HCT116 (cell line): ENCODE measurements at regions not wholly inside any gene's neighbourhood (a gene's known extent, or its start where the extent isn't known, plus 50 kb on each side); places are given as distances from the start of the nearest gene placed in this dataset.

Experiments used
- ATAC-seq: fragments of 200-7000 bp; cut with Tn5 transposase; 2 replicates; pipeline ENCODE4 v1.9.1; 2020; ENCODE audit warnings: mild to moderate bottlenecking, moderate library complexity
- BruUV-seq: library from RNA; stranded (reverse); fragments of 400-500 nt; replicated peaks from 2 replicates; lab custom pipeline; 2021; lab: Mats Ljungman, UMichigan
- CTCF ChIA-PET: fragments of 300-600 bp; sonication (Branson Sonifier 250); formaldehyde crosslinking; loops from one replicate; lab custom pipeline; 2021; ENCODE audit warnings: antibody characterized with exemption; lab: Charles Lee
- POLR2A ChIA-PET: fragments of 300-600, 350-600 bp; sonication (Branson Sonifier 250); formaldehyde crosslinking; loops from one replicate; lab custom pipeline; 2021; ENCODE audit warnings: antibody characterized with exemption; lab: Charles Lee
- RAD21 ChIA-PET, 2 experiments: fragments of 300-600 bp; sonication (Branson Sonifier 250); formaldehyde crosslinking; loops; one replicate each; lab custom pipeline; 2023; ENCODE audit warnings: low total read pairs in 2 of 2; ENCODE audit not compliant: uncharacterized antibody in 2 of 2, unreplicated experiment in 2 of 2, low non-redundant PET in 1 of 2; lab: Charles Lee
- DNase-seq: peaks from one replicate; pipeline ENCODE4 v3.0.0-alpha.2; 2010; ENCODE audit warnings: low read depth, low spot score
- H2AFZ ChIP-seq: fragments of 200-600 bp; shearing (Covaris generic), sonication (generic); 2 replicates; pipeline ENCODE4 v1.6.1; 2017; ENCODE audit warnings: low read depth, mixed run types, mixed read lengths, antibody characterized with exemption, low read length; ENCODE audit not compliant: poor library complexity, severe bottlenecking
- H3K27ac ChIP-seq: 2 replicates; pipeline ENCODE4 v1.5.1; 2012; ENCODE audit warnings: low read depth, low read length
- H3K27me3 ChIP-seq: fragments of 200-600 bp; sonication (generic); 2 replicates; pipeline ENCODE4 v1.6.1; 2016; ENCODE audit warnings: mixed run types, low read length, mixed read lengths; ENCODE audit not compliant: insufficient read depth
- H3K36me3 ChIP-seq, 2 experiments: fragments of 200-500 bp in 1 of 2; fragments of 200-600 bp in 1 of 2; sonication (Bioruptor generic) in 1 of 2; sonication (generic) in 1 of 2; 2 replicates each; pipeline versions ENCODE4 v1.5.1 to v1.6.1; 2014 to 2016; ENCODE audit warnings: low read length in 2 of 2, inconsistent platforms in 1 of 2, mixed read lengths in 1 of 2, mixed run types in 1 of 2; ENCODE audit not compliant: insufficient read depth in 2 of 2, control insufficient read depth in 1 of 2
- H3K4me1 ChIP-seq, 2 experiments: fragments of 200-600 bp in 1 of 2; sonication (generic) in 1 of 2; 2 replicates each; pipeline versions ENCODE4 v1.5.1 to v1.6.1; 2012 to 2017; ENCODE audit warnings: low read length in 2 of 2, inconsistent platforms in 1 of 2, mild to moderate bottlenecking in 1 of 2, mixed read lengths in 1 of 2, mixed run types in 1 of 2, moderate library complexity in 1 of 2; ENCODE audit not compliant: insufficient read depth in 2 of 2, control insufficient read depth in 1 of 2
- H3K4me2 ChIP-seq: fragments of 200-600 bp; sonication (generic); 2 replicates; pipeline ENCODE4 v1.6.1; 2017; ENCODE audit warnings: mixed run types, low read length, mixed read lengths
- H3K4me3 ChIP-seq, 2 experiments: fragments of 200-600 bp in 1 of 2; sonication (generic) in 1 of 2; replicated peaks in 1 of 2; 2 replicates each; pipeline ENCODE4 v1.5.1; 2011 to 2016; ENCODE audit warnings: low read length in 2 of 2, control low read depth in 1 of 2, low read depth in 1 of 2, mild to moderate bottlenecking in 1 of 2, mixed read lengths in 1 of 2, mixed run types in 1 of 2
- H3K79me2 ChIP-seq: fragments of 200-600 bp; sonication (generic); 2 replicates; pipeline ENCODE4 v1.6.1; 2017; ENCODE audit warnings: mild to moderate bottlenecking, mixed run types, low read length, moderate library complexity, mixed read lengths; ENCODE audit not compliant: insufficient read depth
- H3K9ac ChIP-seq: fragments of 200-600 bp; sonication (generic); 2 replicates; pipeline ENCODE4 v1.6.1; 2016; ENCODE audit warnings: low read length, mixed read lengths
- H3K9me2 ChIP-seq: fragments of 200-600 bp; sonication (generic), shearing (Covaris generic); 2 replicates; pipeline ENCODE4 v1.6.1; 2017; ENCODE audit warnings: mixed run types, mild to moderate bottlenecking, moderate library complexity; ENCODE audit not compliant: insufficient read depth
- H3K9me3 ChIP-seq, 2 experiments: fragments of 200-500 bp in 1 of 2; fragments of 200-600 bp in 1 of 2; sonication (Bioruptor generic) in 1 of 2; sonication (generic) in 1 of 2; 2 replicates each; pipeline ENCODE4 v1.6.1; 2014 to 2017; ENCODE audit warnings: low read length in 2 of 2, mixed read lengths in 2 of 2, inconsistent platforms in 1 of 2, low read depth in 1 of 2, mild to moderate bottlenecking in 1 of 2, mixed run types in 1 of 2, moderate library complexity in 1 of 2; ENCODE audit not compliant: control insufficient read depth in 1 of 2, insufficient read depth in 1 of 2
- H4K20me1 ChIP-seq: fragments of 200-600 bp; sonication (generic), shearing (Covaris generic); 2 replicates; pipeline ENCODE4 v1.6.1; 2017; ENCODE audit warnings: mixed run types, mild to moderate bottlenecking, moderate library complexity; ENCODE audit not compliant: insufficient read depth
- ATF3 ChIP-seq: IDR thresholded peaks from 2 replicates; pipeline ENCODE4 v1.6.1; 2012
- CBX3 ChIP-seq: IDR thresholded peaks from 2 replicates; pipeline ENCODE4 v1.6.1; 2012; ENCODE audit warnings: low read depth
- CEBPB ChIP-seq: IDR thresholded peaks from 2 replicates; pipeline ENCODE4 v1.6.1; 2012; ENCODE audit warnings: low read depth
- EGR1 ChIP-seq: IDR thresholded peaks from 2 replicates; pipeline ENCODE4 v1.6.1; 2012; ENCODE audit warnings: low read depth
- EZH2 ChIP-seq: fragments of 200-600 bp; sonication (generic); IDR thresholded peaks from 2 replicates; pipeline ENCODE4 v1.6.1; 2017; ENCODE audit warnings: antibody characterized with exemption, mixed run types
- EZH2phosphoT487 ChIP-seq: fragments of 200-600 bp; IDR thresholded peaks from 2 replicates; pipeline ENCODE4 v1.6.1; 2018; ENCODE audit warnings: antibody characterized with exemption, borderline replicate concordance
- FOSL1 ChIP-seq: IDR thresholded peaks from 2 replicates; pipeline ENCODE4 v1.6.1; 2012; ENCODE audit warnings: low read depth
- POLR2A ChIP-seq: IDR thresholded peaks from 2 replicates; pipeline ENCODE4 v1.7.0; 2011; ENCODE audit warnings: borderline replicate concordance; ENCODE audit not compliant: insufficient read depth, insufficient read length; ENCODE audit errors: extremely low read depth
- POLR2AphosphoS5 ChIP-seq: IDR thresholded peaks from 2 replicates; pipeline ENCODE4 v1.6.1; 2011; ENCODE audit warnings: mild to moderate bottlenecking, low read depth, low read length, moderate library complexity
- SP1 ChIP-seq: IDR thresholded peaks from 2 replicates; pipeline ENCODE4 v1.6.1; 2012; ENCODE audit warnings: low read depth
- SRF ChIP-seq: IDR thresholded peaks from 2 replicates; pipeline ENCODE4 v1.6.1; 2012; ENCODE audit warnings: low read depth
- YY1 ChIP-seq: IDR thresholded peaks from 2 replicates; pipeline ENCODE4 v1.6.1; 2011; ENCODE audit warnings: low read length, low read depth, moderate library complexity, mild to moderate bottlenecking; ENCODE audit not compliant: insufficient replicate concordance; ENCODE audit errors: extremely low read depth
- ZFX ChIP-seq: fragments of 450-650 bp; IDR thresholded peaks from 2 replicates; pipeline ENCODE4 v1.6.1; 2017
- intact Hi-C: fragments of 100-400 bp; cut with micrococcal nuclease; formaldehyde crosslinking; loops from 2 replicates; pipeline ENCODE4 v1.10.0; 2022

GRCh38 chrX:95860127-95860526, 824.5 kb upstream of the DIAPH2 start:
- Histone ChIP-seq H3K79me2 (no peaks in the 10 kb centered on the region), H3K4me3 (no peak overlapping the region), H3K9me2 (no peaks in the 10 kb centered on the region), H3K9ac (no peak overlapping the region), H3K4me1 (no peaks in the 10 kb centered on the region), H3K9me3 (no peaks in the 10 kb centered on the region), H3K27me3 (no peaks in the 10 kb centered on the region), H3K36me3 (no peaks in the 10 kb centered on the region), H3K4me2 (no peak overlapping the region), H2AFZ (no peak overlapping the region), H4K20me1 (no peaks in the 10 kb centered on the region), H3K27ac (no peak overlapping the region)
- BruUV-seq, result no TSS peak
- no peak for TF ChIP-seq EGR1
- no peak for TF ChIP-seq POLR2AphosphoS5
- TF ChIP-seq EZH2phosphoT487, result no peak
- TF ChIP-seq FOSL1, result no peak
- TF ChIP-seq EZH2, result no peak
- TF ChIP-seq YY1, result no peak
- no peak for TF ChIP-seq CEBPB
- no peak for TF ChIP-seq SP1
- DNase-seq (no peak), ATAC-seq (no peak)
- ChIA-PET CTCF (no interaction called here), POLR2A (no interaction called here), RAD21 (no interaction called here)
- intact Hi-C loops, result no loop called here

DNA sequence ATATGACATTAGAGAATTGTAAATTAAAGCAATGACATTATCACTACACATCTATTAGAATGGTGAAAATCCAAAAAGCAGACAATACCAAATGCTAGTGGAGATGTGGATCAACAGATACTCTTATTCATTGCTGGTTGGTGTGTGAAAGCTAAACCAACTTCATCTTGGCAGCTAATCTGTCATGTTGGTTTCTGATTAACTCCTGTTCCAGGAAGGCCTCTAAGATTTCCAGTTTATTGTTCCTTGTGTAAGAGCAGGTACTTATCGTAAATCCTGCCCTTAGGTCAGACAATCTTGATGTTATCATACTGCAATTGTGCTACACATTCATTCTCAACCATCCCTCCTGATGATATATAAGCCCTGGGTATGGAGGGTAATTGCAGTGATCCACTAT, 809.0 kb upstream of the DIAPH2 start:
- Histone ChIP-seq H3K9ac (no peak overlapping the region), H3K9me2 (no peaks in the 10 kb centered on the region), H3K79me2 (no peaks in the 10 kb centered on the region), H3K27me3 (no peaks in the 10 kb centered on the region), H3K4me3 (no peak overlapping the region), H3K36me3 (no peaks in the 10 kb centered on the region), H3K4me2 (no peak overlapping the region), H2AFZ (no peak overlapping the region), H3K27ac (no peak overlapping the region), H3K4me1 (no peaks in the 10 kb centered on the region), H3K9me3 (no peaks in the 10 kb centered on the region), H4K20me1 (no peaks in the 10 kb centered on the region)
- intact Hi-C loops, result no loop called here
- no peak for ATAC-seq
- no TSS peak for BruUV-seq
- ChIA-PET POLR2A (no interaction called here), CTCF (no interaction called here), RAD21 (no interaction called here)
- no peak for DNase-seq
- no peak for TF ChIP-seq POLR2AphosphoS5
- TF ChIP-seq YY1, result no peak
- no peak for TF ChIP-seq FOSL1
- TF ChIP-seq EZH2, result no peak
- TF ChIP-seq ATF3, result no peak
- TF ChIP-seq SRF, result no peak
- no peak for TF ChIP-seq SP1
- no peak for TF ChIP-seq CBX3
- TF ChIP-seq POLR2A, result no peak
- TF ChIP-seq ZFX, result no peak
